ENCODE measurements at regions not wholly inside any gene's neighbourhood (a gene's known extent, or its start where the extent isn't known, plus 50 kb on each side); places are given as distances from the start of the nearest gene placed in this dataset.

DNA sequence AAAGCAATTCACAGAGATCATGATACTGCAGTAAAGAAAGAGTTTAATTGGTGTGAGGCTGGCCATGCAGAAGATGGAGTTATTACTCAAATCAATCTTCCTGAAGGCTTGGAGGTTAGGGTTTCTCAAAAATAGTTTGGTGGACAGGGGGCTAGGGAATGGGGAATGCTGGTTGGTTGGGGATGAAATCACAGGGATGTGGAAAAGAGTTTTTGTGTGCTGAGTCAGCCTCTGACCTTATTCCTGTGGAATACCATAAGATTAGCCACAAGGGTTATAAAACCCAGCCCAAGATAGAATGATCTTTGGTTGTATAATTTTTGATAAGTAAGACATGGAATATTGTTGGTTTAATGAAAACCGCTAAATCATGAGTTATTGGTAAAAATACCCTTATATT, 764.3 kb downstream of the TYW1 start:
- no peak overlapping the region for H3K27ac ChIP-seq (ENCODE audit: low read length, poor library complexity, severe bottlenecking)
- H2BK15ac ChIP-seq (ENCODE audit: low read depth, poor library complexity, severe bottlenecking): no peak overlapping the region
- H3K79me1 ChIP-seq (replicated peaks; ENCODE audit: low read length, poor library complexity, severe bottlenecking): no peaks in the 10 kb centered on the region
- H4K8ac ChIP-seq (ENCODE audit: low read length): no peak overlapping the region
- no peak overlapping the region for H3K4ac ChIP-seq (ENCODE audit: low read depth in 1 of 2, low read length in 2 of 2)
- H3K4me3 ChIP-seq (ENCODE audit: insufficient read depth in 1 of 2, low read depth in 1 of 2, low read length in 2 of 2): no peak overlapping the region
- no peak overlapping the region for H4K91ac ChIP-seq (ENCODE audit: low read length)
- no peak overlapping the region for H3K14ac ChIP-seq (ENCODE audit: low read length in 2 of 2)
- H2BK5ac ChIP-seq (ENCODE audit: low read depth, low read length, poor library complexity, severe bottlenecking): no peak overlapping the region
- no peaks in the 10 kb centered on the region for H3K4me1 ChIP-seq (ENCODE audit: control insufficient read depth, insufficient read depth, low read depth, low read length)
- H3K9me3 ChIP-seq (ENCODE audit: control insufficient read depth, low read length): no peaks in the 10 kb centered on the region
- no peaks in the 10 kb centered on the region for H3K36me3 ChIP-seq (ENCODE audit: control insufficient read depth in 1 of 2, insufficient read depth in 2 of 2, low read depth in 1 of 2, low read length in 2 of 2)
- no CpG with 5 or more reads among the region's 1 CpG for WGBS
- H2AK5ac ChIP-seq (ENCODE audit: low read length, severe bottlenecking): no peak overlapping the region
- H3K4me2 ChIP-seq (ENCODE audit: low read length, poor library complexity, severe bottlenecking): no peak overlapping the region
- no peaks in the 10 kb centered on the region for H3K27me3 ChIP-seq (ENCODE audit: control insufficient read depth in 1 of 2, insufficient read depth in 1 of 2, low read length in 2 of 2)
- H2BK12ac ChIP-seq (ENCODE audit: low read length in 2 of 2): no peak overlapping the region
- no peak overlapping the region for H3K18ac ChIP-seq (ENCODE audit: low read depth in 1 of 2, low read length in 2 of 2)
- H3K23ac ChIP-seq (ENCODE audit: low read length in 2 of 2): no peak overlapping the region
- no peak for DNase-seq
- H2AFZ ChIP-seq (ENCODE audit: low read depth, low read length): no peak overlapping the region
- no peak overlapping the region for H3K9ac ChIP-seq (ENCODE audit: low read length)
- H2BK120ac ChIP-seq (ENCODE audit: low read depth, low read length): no peak overlapping the region

DNA sequence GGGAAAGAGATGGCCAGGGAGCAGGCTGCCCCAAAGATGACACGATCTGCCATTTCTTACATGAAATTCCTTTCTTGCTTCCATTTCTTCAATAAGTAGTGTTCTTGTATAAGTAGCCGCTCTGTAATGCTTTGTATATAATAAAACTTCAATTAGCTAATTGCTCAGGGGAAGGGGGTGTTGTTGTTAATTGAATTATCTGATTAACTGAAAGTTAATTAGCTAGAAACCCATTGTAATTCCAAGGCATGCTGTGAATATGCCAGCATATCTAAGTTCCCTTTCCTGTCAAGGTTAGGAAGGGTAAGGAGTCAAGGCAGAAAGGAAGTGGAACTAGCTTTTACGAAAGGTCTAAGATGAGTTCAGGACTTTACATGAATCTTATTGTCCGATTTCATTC, 765.9 kb downstream of the TYW1 start:
- no peak overlapping the region for H3K4me3 ChIP-seq (ENCODE audit: insufficient read depth in 1 of 2, low read depth in 1 of 2, low read length in 2 of 2)
- H3K14ac ChIP-seq (ENCODE audit: low read length in 2 of 2): no peak overlapping the region
- H4K91ac ChIP-seq (ENCODE audit: low read length): no peak overlapping the region
- H2BK5ac ChIP-seq (ENCODE audit: low read depth, low read length, poor library complexity, severe bottlenecking): no peak overlapping the region
- no peak overlapping the region for H3K23ac ChIP-seq (ENCODE audit: low read length in 2 of 2)
- no peak for DNase-seq
- H3K4me1 ChIP-seq (ENCODE audit: control insufficient read depth, insufficient read depth, low read depth, low read length): no peaks in the 10 kb centered on the region
- H3K4me2 ChIP-seq (ENCODE audit: low read length, poor library complexity, severe bottlenecking): no peak overlapping the region
- WGBS: 100% methylated on average over 2 of the region's 4 CpGs
- H2BK12ac ChIP-seq (ENCODE audit: low read length in 2 of 2): no peak overlapping the region
- no peak overlapping the region for H2BK15ac ChIP-seq (ENCODE audit: low read depth, poor library complexity, severe bottlenecking)
- H3K27me3 ChIP-seq (ENCODE audit: control insufficient read depth in 1 of 2, insufficient read depth in 1 of 2, low read length in 2 of 2): no peaks in the 10 kb centered on the region
- H3K27ac ChIP-seq (ENCODE audit: low read length, poor library complexity, severe bottlenecking): no peak overlapping the region
- no peaks in the 10 kb centered on the region for H3K79me1 ChIP-seq (replicated peaks; ENCODE audit: low read length, poor library complexity, severe bottlenecking)
- no peak overlapping the region for H3K18ac ChIP-seq (ENCODE audit: low read depth in 1 of 2, low read length in 2 of 2)
- H3K36me3 ChIP-seq (ENCODE audit: control insufficient read depth in 1 of 2, insufficient read depth in 2 of 2, low read depth in 1 of 2, low read length in 2 of 2): no peaks in the 10 kb centered on the region
- peaks cover 8% of the 10 kb centered on the region for H3K9me3 ChIP-seq (ENCODE audit: control insufficient read depth, low read length)
- H2AFZ ChIP-seq (ENCODE audit: low read depth, low read length): no peak overlapping the region
- H2AK5ac ChIP-seq (ENCODE audit: low read length, severe bottlenecking): no peak overlapping the region
- no peak overlapping the region for H3K9ac ChIP-seq (ENCODE audit: low read length)
- H2BK120ac ChIP-seq (ENCODE audit: low read depth, low read length): no peak overlapping the region
- H4K8ac ChIP-seq (ENCODE audit: low read length): no peak overlapping the region
- no peak overlapping the region for H3K4ac ChIP-seq (ENCODE audit: low read depth in 1 of 2, low read length in 2 of 2)

DNA sequence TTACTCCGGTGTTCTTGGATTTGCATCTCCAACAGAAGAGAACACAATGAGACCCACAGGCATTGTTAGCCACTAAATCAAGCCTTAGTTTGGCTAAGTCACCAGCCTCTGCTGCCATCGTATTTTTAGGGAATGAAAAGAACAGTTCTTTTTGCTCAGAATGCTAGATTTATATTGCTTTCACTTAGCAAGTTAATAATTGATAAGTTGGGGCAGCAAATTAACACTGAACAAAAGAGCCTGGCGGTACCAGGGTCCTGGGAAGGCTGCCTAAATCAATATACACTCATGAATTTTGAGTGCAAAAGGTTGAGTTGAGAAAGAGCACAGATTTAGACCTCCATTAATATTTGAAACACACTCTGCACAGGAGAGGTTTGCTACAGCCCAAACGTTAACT, 767.7 kb downstream of the TYW1 start:
- no peak overlapping the region for H3K4me3 ChIP-seq (ENCODE audit: insufficient read depth in 1 of 2, low read depth in 1 of 2, low read length in 2 of 2)
- 87% methylated on average over 2 of the region's 4 CpGs for WGBS
- H2BK5ac ChIP-seq (ENCODE audit: low read depth, low read length, poor library complexity, severe bottlenecking): no peak overlapping the region
- peaks cover 8% of the 10 kb centered on the region for H3K9me3 ChIP-seq (ENCODE audit: control insufficient read depth, low read length)
- no peak overlapping the region for H3K18ac ChIP-seq (ENCODE audit: low read depth in 1 of 2, low read length in 2 of 2)
- no peak overlapping the region for H3K14ac ChIP-seq (ENCODE audit: low read length in 2 of 2)
- H3K27me3 ChIP-seq (ENCODE audit: control insufficient read depth in 1 of 2, insufficient read depth in 1 of 2, low read length in 2 of 2): no peaks in the 10 kb centered on the region
- DNase-seq: no peak
- H2BK12ac ChIP-seq (ENCODE audit: low read length in 2 of 2): no peak overlapping the region
- no peak overlapping the region for H3K4me2 ChIP-seq (ENCODE audit: low read length, poor library complexity, severe bottlenecking)
- H2AFZ ChIP-seq (ENCODE audit: low read depth, low read length): no peak overlapping the region
- H3K4ac ChIP-seq (ENCODE audit: low read depth in 1 of 2, low read length in 2 of 2): no peak overlapping the region
- H3K9ac ChIP-seq (ENCODE audit: low read length): no peak overlapping the region
- no peak overlapping the region for H2BK120ac ChIP-seq (ENCODE audit: low read depth, low read length)
- no peak overlapping the region for H4K8ac ChIP-seq (ENCODE audit: low read length)
- H3K36me3 ChIP-seq (ENCODE audit: control insufficient read depth in 1 of 2, insufficient read depth in 2 of 2, low read depth in 1 of 2, low read length in 2 of 2): no peaks in the 10 kb centered on the region
- no peak overlapping the region for H2BK15ac ChIP-seq (ENCODE audit: low read depth, poor library complexity, severe bottlenecking)
- no peaks in the 10 kb centered on the region for H3K4me1 ChIP-seq (ENCODE audit: control insufficient read depth, insufficient read depth, low read depth, low read length)
- H3K27ac ChIP-seq (ENCODE audit: low read length, poor library complexity, severe bottlenecking): no peak overlapping the region
- H4K91ac ChIP-seq (ENCODE audit: low read length): no peak overlapping the region
- H3K79me1 ChIP-seq (replicated peaks; ENCODE audit: low read length, poor library complexity, severe bottlenecking): no peaks in the 10 kb centered on the region
- H2AK5ac ChIP-seq (ENCODE audit: low read length, severe bottlenecking): no peak overlapping the region
- no peak overlapping the region for H3K23ac ChIP-seq (ENCODE audit: low read length in 2 of 2)

DNA sequence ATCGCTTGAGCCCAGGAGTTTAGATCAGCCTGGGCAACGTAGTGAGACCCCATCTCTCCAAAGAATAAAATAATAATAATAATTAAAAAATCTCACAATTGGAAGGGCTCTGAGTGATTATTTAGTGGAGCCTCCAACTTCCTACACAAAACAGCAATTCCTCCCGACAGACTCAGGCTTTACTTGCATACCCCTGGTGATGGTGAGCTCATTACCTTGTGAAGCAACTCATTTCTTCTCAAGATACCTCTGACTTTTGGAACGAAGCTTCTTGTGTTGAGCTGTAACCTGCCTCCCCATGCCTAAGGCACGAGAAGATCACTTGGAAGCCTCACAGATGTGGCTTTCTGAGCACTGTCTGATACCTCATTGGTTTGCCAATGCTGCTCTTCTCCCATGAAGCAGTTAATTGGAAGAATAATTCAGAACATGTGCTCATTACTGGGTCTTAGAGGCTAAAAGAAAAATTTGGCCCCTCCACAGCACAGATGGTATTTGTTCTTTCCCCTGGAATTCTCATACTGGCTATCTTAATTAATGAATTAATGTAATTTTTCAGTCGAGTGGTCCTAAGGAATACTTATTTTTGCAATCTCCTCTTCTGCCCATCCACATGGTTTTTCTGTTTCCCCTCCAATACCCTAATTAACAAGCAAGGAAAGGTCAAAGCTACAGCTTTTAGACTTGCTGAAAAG, 769.0 kb downstream of the TYW1 start:
- Histone ChIP-seq H2AFZ (ENCODE audit: low read depth, low read length) (no peak overlapping the region), H2BK5ac (ENCODE audit: low read depth, low read length, poor library complexity, severe bottlenecking) (no peak overlapping the region)

More for the DNA sequence above, 769.0 kb downstream of the TYW1 start:
- no peak overlapping the region for H2BK12ac ChIP-seq (ENCODE audit: low read length in 2 of 2)
- WGBS: 61% methylated on average over 3 of the region's 6 CpGs
- no peaks in the 10 kb centered on the region for H3K4me1 ChIP-seq (ENCODE audit: control insufficient read depth, insufficient read depth, low read depth, low read length)
- H4K8ac ChIP-seq (ENCODE audit: low read length): no peak overlapping the region
- H3K18ac ChIP-seq (ENCODE audit: low read depth in 1 of 2, low read length in 2 of 2): no peak overlapping the region
- no peak overlapping the region for H3K9ac ChIP-seq (ENCODE audit: low read length)
- H3K4me3 ChIP-seq (ENCODE audit: insufficient read depth in 1 of 2, low read depth in 1 of 2, low read length in 2 of 2): no peak overlapping the region
- no peak overlapping the region for H3K14ac ChIP-seq (ENCODE audit: low read length in 2 of 2)
- H3K36me3 ChIP-seq (ENCODE audit: control insufficient read depth in 1 of 2, insufficient read depth in 2 of 2, low read depth in 1 of 2, low read length in 2 of 2): no peaks in the 10 kb centered on the region
- no peak overlapping the region for H2BK120ac ChIP-seq (ENCODE audit: low read depth, low read length)
- H4K91ac ChIP-seq (ENCODE audit: low read length): no peak overlapping the region
- no peak for DNase-seq
- H3K27me3 ChIP-seq (ENCODE audit: control insufficient read depth in 1 of 2, insufficient read depth in 1 of 2, low read length in 2 of 2): no peaks in the 10 kb centered on the region
- no peak overlapping the region for H3K4me2 ChIP-seq (ENCODE audit: low read length, poor library complexity, severe bottlenecking)
- peaks cover 8% of the 10 kb centered on the region for H3K9me3 ChIP-seq (ENCODE audit: control insufficient read depth, low read length)
- no peak overlapping the region for H2BK15ac ChIP-seq (ENCODE audit: low read depth, poor library complexity, severe bottlenecking)
- no peak overlapping the region for H2AK5ac ChIP-seq (ENCODE audit: low read length, severe bottlenecking)
- no peaks in the 10 kb centered on the region for H3K79me1 ChIP-seq (replicated peaks; ENCODE audit: low read length, poor library complexity, severe bottlenecking)
- H3K27ac ChIP-seq (ENCODE audit: low read length, poor library complexity, severe bottlenecking): no peak overlapping the region
- H3K23ac ChIP-seq (ENCODE audit: low read length in 2 of 2): no peak overlapping the region
- no peak overlapping the region for H3K4ac ChIP-seq (ENCODE audit: low read depth in 1 of 2, low read length in 2 of 2)
